ENCODE measurements at regions not wholly inside any gene's neighbourhood (a gene's known extent, or its start where the extent isn't known, plus 50 kb on each side); places are given as distances from the start of the nearest gene placed in this dataset.

DNA sequence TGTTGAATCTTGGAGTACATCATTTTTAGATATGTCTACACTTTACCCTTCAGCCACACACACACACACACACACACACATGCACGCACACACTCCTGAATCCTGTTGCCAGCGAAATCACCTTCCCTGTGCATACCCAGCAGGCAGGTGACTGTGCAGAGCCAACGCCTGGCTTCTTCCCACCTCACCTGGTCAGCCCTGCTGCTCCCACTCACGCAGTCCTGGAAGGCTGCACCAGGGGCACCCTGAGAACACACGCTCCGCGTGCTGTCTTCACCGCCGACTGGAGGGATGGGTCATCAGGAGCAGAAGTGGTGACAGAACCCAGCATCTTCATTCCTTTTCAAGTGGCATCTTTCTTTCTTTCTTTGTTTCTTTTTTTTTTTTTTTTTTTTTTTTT lies 94.6 kb downstream of the TBXT start:
- Mint-ChIP-seq H3K27me3 (ENCODE audit: unreplicated experiment) (peaks cover 15% of the 10 kb centered on the region), H3K36me3 (ENCODE audit: unreplicated experiment) (no peaks in the 10 kb centered on the region), H3K4me3 (ENCODE audit: unreplicated experiment) (no peak overlapping the region), H3K4me1 (ENCODE audit: unreplicated experiment) (peaks cover 6% of the 10 kb centered on the region), H3K9me3 (ENCODE audit: unreplicated experiment) (no peaks in the 10 kb centered on the region), H3K27ac (ENCODE audit: unreplicated experiment) (no peak overlapping the region)
- DNase-seq (ENCODE audit: extremely low spot score, unreplicated experiment) = no peak
- TF ChIP-seq, protein P1, sequence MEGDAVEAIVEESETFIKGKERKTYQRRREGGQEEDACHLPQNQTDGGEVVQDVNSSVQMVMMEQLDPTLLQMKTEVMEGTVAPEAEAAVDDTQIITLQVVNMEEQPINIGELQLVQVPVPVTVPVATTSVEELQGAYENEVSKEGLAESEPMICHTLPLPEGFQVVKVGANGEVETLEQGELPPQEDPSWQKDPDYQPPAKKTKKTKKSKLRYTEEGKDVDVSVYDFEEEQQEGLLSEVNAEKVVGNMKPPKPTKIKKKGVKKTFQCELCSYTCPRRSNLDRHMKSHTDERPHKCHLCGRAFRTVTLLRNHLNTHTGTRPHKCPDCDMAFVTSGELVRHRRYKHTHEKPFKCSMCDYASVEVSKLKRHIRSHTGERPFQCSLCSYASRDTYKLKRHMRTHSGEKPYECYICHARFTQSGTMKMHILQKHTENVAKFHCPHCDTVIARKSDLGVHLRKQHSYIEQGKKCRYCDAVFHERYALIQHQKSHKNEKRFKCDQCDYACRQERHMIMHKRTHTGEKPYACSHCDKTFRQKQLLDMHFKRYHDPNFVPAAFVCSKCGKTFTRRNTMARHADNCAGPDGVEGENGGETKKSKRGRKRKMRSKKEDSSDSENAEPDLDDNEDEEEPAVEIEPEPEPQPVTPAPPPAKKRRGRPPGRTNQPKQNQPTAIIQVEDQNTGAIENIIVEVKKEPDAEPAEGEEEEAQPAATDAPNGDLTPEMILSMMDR (IDR thresholded peaks at IDR 0.05) = no peak

DNA sequence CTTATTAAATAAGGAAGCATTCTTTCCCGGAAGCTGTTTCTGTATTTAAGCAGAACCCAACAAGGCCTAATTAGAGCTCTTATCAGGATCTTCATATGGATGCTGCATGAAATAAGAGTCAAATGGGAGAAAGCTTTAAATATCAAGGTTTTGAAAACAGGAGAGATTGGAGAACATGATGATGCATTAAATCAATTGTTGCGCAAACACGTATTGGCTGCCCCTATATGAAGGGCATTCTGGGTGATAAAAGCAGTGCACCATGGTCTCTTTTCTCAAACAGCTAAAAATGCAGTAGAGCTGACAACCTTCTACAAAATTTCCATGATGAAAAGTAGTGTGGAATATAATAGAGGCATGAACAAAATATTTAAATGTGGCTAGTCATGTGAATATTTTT lies 98.9 kb downstream of the TBXT start:
- no peak for DNase-seq (ENCODE audit: extremely low spot score, unreplicated experiment)
- Mint-ChIP-seq H3K27ac (ENCODE audit: unreplicated experiment) (no peak overlapping the region), H3K9me3 (ENCODE audit: unreplicated experiment) (no peaks in the 10 kb centered on the region), H3K27me3 (ENCODE audit: unreplicated experiment) (peaks cover 12% of the 10 kb centered on the region), H3K4me1 (ENCODE audit: unreplicated experiment) (no peaks in the 10 kb centered on the region), H3K4me3 (ENCODE audit: unreplicated experiment) (no peak overlapping the region), H3K36me3 (ENCODE audit: unreplicated experiment) (no peaks in the 10 kb centered on the region)
- TF ChIP-seq, protein P1 (IDR thresholded peaks at IDR 0.05) = no peak

DNA sequence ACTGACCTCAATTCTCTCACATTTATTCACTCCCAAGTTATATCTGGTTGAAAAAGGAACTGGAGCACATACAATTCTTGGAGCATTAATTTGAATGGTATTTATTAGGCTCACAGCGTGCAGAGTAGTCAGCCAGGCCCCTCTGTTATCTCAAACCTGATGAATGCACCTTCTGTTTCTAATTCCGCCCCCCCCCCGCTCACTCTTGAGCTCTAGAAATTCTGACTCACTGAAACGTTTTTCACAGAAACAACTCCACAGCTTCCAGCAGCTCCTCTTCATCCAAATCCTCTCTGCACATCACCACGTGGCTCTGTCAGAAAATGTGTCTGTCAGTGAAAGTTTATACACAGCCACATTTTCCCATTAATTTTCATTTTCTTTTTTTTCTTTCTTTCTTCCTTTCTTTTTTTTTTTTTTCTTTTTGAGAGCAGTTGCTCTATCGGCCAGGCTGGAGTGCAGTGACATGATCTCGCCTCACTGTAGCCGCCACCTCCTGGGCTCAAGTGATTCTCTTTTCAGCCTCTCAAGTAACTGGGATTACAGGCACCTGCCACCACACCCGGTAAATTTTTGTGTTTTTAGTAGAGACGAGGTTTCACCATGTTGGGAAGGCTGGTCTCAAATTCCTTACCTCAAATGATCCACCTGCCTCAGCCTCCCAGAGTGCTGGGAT lies 109.4 kb downstream of the TBXT start:
- Mint-ChIP-seq H3K4me1 (ENCODE audit: unreplicated experiment) (peaks cover 2% of the 10 kb centered on the region), H3K27ac (ENCODE audit: unreplicated experiment) (no peak overlapping the region), H3K36me3 (ENCODE audit: unreplicated experiment) (no peaks in the 10 kb centered on the region), H3K27me3 (ENCODE audit: unreplicated experiment) (peaks cover 13% of the 10 kb centered on the region), H3K4me3 (ENCODE audit: unreplicated experiment) (no peak overlapping the region), H3K9me3 (ENCODE audit: unreplicated experiment) (peaks cover 22% of the 10 kb centered on the region)
- TF ChIP-seq, protein P1 (IDR thresholded peaks at IDR 0.05) = no peak
- DNase-seq (ENCODE audit: extremely low spot score, unreplicated experiment) = no peak

DNA sequence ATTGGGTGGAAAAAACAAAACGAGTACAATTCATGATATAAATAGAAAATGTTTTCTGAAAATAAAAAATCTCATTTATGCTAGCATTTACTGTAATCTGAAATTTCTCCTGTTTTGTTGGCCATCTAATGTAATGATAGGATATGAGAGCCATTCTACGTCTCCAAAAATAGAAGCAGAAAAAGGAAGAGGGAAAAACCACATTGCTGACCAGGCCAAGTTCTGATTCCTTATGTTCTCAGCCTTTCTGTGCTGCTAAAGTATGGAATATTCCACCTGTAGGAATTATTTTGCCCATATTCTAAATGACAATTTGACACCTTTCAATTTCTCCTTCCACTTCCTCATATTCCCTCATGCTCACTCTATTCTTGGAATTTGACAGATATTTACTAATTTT lies 110.2 kb downstream of the TBXT start:
- Mint-ChIP-seq H3K27ac (ENCODE audit: unreplicated experiment) (no peak overlapping the region), H3K4me3 (ENCODE audit: unreplicated experiment) (no peak overlapping the region), H3K9me3 (ENCODE audit: unreplicated experiment) (peaks cover 24% of the 10 kb centered on the region), H3K27me3 (ENCODE audit: unreplicated experiment) (peaks cover 13% of the 10 kb centered on the region), H3K4me1 (ENCODE audit: unreplicated experiment) (peaks cover 2% of the 10 kb centered on the region), H3K36me3 (ENCODE audit: unreplicated experiment) (no peaks in the 10 kb centered on the region)
- no peak for DNase-seq (ENCODE audit: extremely low spot score, unreplicated experiment)
- TF ChIP-seq, protein P1 (IDR thresholded peaks at IDR 0.05) = no peak

DNA sequence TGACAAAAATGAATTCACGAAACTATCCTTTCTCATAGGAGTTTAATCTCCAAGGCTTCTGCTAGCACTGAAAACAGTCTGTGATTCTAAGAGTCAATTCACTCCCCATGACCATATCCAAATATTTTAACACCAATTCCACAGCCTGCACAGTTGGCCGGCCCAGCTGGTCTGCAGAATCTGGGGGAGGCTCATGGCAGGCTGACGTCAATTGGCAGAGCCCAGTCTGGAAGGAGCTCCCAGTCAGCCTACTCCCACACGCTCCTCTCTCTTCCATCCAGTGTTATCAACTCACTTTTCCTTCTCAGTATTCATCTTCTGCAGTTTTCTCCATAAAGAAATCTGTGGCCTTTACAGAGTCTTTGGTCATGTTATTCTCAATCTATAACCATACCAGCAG lies 111.0 kb downstream of the TBXT start:
- no peak for DNase-seq (ENCODE audit: extremely low spot score, unreplicated experiment)
- TF ChIP-seq, protein P1 (IDR thresholded peaks at IDR 0.05) = no peak
- Mint-ChIP-seq H3K27ac (ENCODE audit: unreplicated experiment) (no peak overlapping the region), H3K4me3 (ENCODE audit: unreplicated experiment) (no peak overlapping the region), H3K27me3 (ENCODE audit: unreplicated experiment) (peaks cover 13% of the 10 kb centered on the region), H3K9me3 (ENCODE audit: unreplicated experiment) (peaks cover 32% of the 10 kb centered on the region), H3K36me3 (ENCODE audit: unreplicated experiment) (peaks cover 4% of the 10 kb centered on the region), H3K4me1 (ENCODE audit: unreplicated experiment) (peaks cover 2% of the 10 kb centered on the region)

Measured in osteocyte (in vitro differentiated cells).